ENCODE measurements at regions not wholly inside any gene's neighbourhood (a gene's known extent, or its start where the extent isn't known, plus 50 kb on each side); places are given as distances from the start of the nearest gene placed in this dataset.
"Not testable (repeated sequence)": the region's sequence is repeated elsewhere in the genome, so short reads cannot be mapped to it uniquely, and the experiment has no call there.

DNA sequence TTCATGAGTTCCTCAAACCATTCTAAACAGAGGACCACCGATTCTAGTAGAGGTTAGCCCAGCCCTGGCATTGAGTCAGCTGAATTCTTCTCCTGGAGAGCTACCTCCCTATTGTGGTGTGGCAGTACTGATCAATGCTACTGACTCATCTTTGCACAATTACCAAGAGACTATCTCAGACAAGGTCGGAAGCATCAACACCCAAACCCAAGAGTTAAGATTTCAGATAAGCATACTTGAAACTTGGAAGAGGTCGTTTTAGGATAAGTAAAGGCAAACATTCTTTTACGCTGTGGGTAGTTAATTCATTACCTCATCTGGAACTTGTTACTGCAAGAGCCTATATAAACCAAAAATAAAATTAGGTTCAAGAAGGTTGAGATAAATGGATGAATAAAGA is 154.6 kb upstream of the NRBF2 start:
- H4K20me1 ChIP-seq (ENCODE audit: control insufficient read depth, extremely low read depth, insufficient read depth, low read length): no peaks in the 10 kb centered on the region
- H3K9ac ChIP-seq (ENCODE audit: control insufficient read depth, extremely low read depth, insufficient read depth, low read length): no peak overlapping the region
- no peak for TF ChIP-seq EZH2 (IDR thresholded peaks at IDR 0.05; ENCODE audit: low read length)
- TF ChIP-seq, protein P1, sequence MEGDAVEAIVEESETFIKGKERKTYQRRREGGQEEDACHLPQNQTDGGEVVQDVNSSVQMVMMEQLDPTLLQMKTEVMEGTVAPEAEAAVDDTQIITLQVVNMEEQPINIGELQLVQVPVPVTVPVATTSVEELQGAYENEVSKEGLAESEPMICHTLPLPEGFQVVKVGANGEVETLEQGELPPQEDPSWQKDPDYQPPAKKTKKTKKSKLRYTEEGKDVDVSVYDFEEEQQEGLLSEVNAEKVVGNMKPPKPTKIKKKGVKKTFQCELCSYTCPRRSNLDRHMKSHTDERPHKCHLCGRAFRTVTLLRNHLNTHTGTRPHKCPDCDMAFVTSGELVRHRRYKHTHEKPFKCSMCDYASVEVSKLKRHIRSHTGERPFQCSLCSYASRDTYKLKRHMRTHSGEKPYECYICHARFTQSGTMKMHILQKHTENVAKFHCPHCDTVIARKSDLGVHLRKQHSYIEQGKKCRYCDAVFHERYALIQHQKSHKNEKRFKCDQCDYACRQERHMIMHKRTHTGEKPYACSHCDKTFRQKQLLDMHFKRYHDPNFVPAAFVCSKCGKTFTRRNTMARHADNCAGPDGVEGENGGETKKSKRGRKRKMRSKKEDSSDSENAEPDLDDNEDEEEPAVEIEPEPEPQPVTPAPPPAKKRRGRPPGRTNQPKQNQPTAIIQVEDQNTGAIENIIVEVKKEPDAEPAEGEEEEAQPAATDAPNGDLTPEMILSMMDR (optimal IDR thresholded peaks at IDR 0.05 in 1 of 3, IDR thresholded peaks at IDR 0.05 in 1 of 3, conservative IDR thresholded peaks at IDR 0.05 in 1 of 3; ENCODE audit: extremely low read depth in 1 of 3, insufficient read depth in 2 of 3, low read length in 3 of 3): no peak
- H3K27me3 ChIP-seq (ENCODE audit: control insufficient read depth, extremely low read depth, insufficient read depth, low read length): no peaks in the 10 kb centered on the region
- no peaks in the 10 kb centered on the region for H3K9me3 ChIP-seq (ENCODE audit: control insufficient read depth, low read depth, low read length)
- peak; percentile 88 for FAIRE-seq
- no peak overlapping the region for H3K4me2 ChIP-seq (ENCODE audit: control insufficient read depth, extremely low read depth, insufficient read depth, low read depth, low read length)
- dilution Hi-C loops (cut with MboI; ENCODE audit: extremely low pct_ligation_motif_present, low sequenced_read_pairs): no loop called here
- peaks cover 26% of the 10 kb centered on the region for H3K4me1 ChIP-seq (ENCODE audit: control insufficient read depth, extremely low read depth, insufficient read depth, low read length)
- H3K9me1 ChIP-seq (ENCODE audit: control insufficient read depth, extremely low read depth, insufficient read depth, low read length): no peaks in the 10 kb centered on the region
- H3K79me2 ChIP-seq (ENCODE audit: control insufficient read depth, insufficient read depth, low read length): no peaks in the 10 kb centered on the region
- no peak for DNase-seq (ENCODE audit: low read depth, low spot score)
- H3K4me3 ChIP-seq (ENCODE audit: control insufficient read depth in 2 of 3, extremely low read depth in 1 of 3, insufficient read depth in 2 of 3, low read depth in 1 of 3, low read length in 3 of 3): no peak overlapping the region
- H2AFZ ChIP-seq (ENCODE audit: control insufficient read depth, low read length): no peak overlapping the region
- no peaks in the 10 kb centered on the region for H3K36me3 ChIP-seq (ENCODE audit: control insufficient read depth in 2 of 2, extremely low read depth in 1 of 2, insufficient read depth in 2 of 2, low read length in 2 of 2)
- H3K27ac ChIP-seq (ENCODE audit: control insufficient read depth, insufficient read depth, low read length): no peak overlapping the region

DNA sequence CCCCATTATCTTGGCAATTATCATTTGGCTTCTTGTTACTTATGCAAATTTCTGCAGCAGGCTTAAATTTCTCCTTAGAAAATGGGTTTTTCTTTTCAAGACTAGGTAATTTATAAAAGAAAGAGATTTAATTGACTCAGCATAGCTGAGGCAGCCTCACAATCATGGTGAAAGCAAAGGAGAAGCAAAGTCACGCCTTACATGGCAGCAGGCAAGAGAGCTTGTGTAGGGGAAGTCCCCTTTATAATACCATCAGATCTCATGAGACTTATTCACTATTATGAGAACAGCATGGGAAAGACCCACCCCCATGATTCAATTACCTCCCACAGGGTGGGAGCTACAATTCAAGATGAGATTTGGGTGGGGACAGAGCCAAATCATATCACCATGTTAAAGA is 158.3 kb upstream of the NRBF2 start:
- H4K20me1 ChIP-seq (ENCODE audit: control insufficient read depth, extremely low read depth, insufficient read depth, low read length); H3K9me1 ChIP-seq (ENCODE audit: control insufficient read depth, extremely low read depth, insufficient read depth, low read length); FAIRE-seq; H3K9ac ChIP-seq (ENCODE audit: control insufficient read depth, extremely low read depth, insufficient read depth, low read length); H3K27ac ChIP-seq (ENCODE audit: control insufficient read depth, insufficient read depth, low read length); H3K79me2 ChIP-seq (ENCODE audit: control insufficient read depth, insufficient read depth, low read length); H3K9me3 ChIP-seq (ENCODE audit: control insufficient read depth, low read depth, low read length); H3K4me3 ChIP-seq (ENCODE audit: control insufficient read depth in 2 of 3, extremely low read depth in 1 of 3, insufficient read depth in 2 of 3, low read depth in 1 of 3, low read length in 3 of 3); H3K4me2 ChIP-seq (ENCODE audit: control insufficient read depth, extremely low read depth, insufficient read depth, low read depth, low read length); dilution Hi-C loops (cut with MboI; ENCODE audit: extremely low pct_ligation_motif_present, low sequenced_read_pairs); DNase-seq (ENCODE audit: low read depth, low spot score); H3K36me3 ChIP-seq (ENCODE audit: control insufficient read depth in 2 of 2, extremely low read depth in 1 of 2, insufficient read depth in 2 of 2, low read length in 2 of 2); H2AFZ ChIP-seq (ENCODE audit: control insufficient read depth, low read length); H3K27me3 ChIP-seq (ENCODE audit: control insufficient read depth, extremely low read depth, insufficient read depth, low read length): not testable (repeated sequence)
- H3K4me1 ChIP-seq (ENCODE audit: control insufficient read depth, extremely low read depth, insufficient read depth, low read length): peaks cover 12% of the 10 kb centered on the region

DNA sequence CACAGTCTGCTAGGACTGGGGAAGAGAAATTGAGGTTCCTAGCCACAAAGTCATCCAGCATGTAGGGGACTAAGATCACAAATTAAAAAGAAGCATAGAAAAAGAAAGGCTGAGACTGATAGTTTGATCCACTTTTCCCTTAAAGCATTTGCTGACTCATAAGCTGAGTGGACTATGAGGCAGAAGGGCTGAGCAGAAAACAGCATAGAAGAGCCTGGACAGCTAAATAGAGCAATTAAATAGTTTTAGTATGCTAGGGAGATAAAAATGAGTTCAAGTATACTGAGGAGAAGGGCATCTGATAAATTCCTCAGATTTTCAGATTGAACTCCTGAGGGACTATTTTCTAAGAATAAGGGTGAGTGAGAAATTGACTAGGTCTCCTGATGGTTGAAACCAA is 155.9 kb upstream of the EGR2 start:
- TF ChIP-seq, protein P1 (optimal IDR thresholded peaks at IDR 0.05 in 1 of 3, IDR thresholded peaks at IDR 0.05 in 1 of 3, conservative IDR thresholded peaks at IDR 0.05 in 1 of 3; ENCODE audit: extremely low read depth in 1 of 3, insufficient read depth in 2 of 3, low read length in 3 of 3): no peak
- TF ChIP-seq EZH2 (IDR thresholded peaks at IDR 0.05; ENCODE audit: low read length): no peak
- H3K9me1 ChIP-seq (ENCODE audit: control insufficient read depth, extremely low read depth, insufficient read depth, low read length): no peaks in the 10 kb centered on the region
- H2AFZ ChIP-seq (ENCODE audit: control insufficient read depth, low read length): no peak overlapping the region
- no peaks in the 10 kb centered on the region for H3K36me3 ChIP-seq (ENCODE audit: control insufficient read depth in 2 of 2, extremely low read depth in 1 of 2, insufficient read depth in 2 of 2, low read length in 2 of 2)
- H3K4me3 ChIP-seq (ENCODE audit: control insufficient read depth in 2 of 3, extremely low read depth in 1 of 3, insufficient read depth in 2 of 3, low read depth in 1 of 3, low read length in 3 of 3): no peak overlapping the region
- H3K9ac ChIP-seq (ENCODE audit: control insufficient read depth, extremely low read depth, insufficient read depth, low read length): no peak overlapping the region
- H3K4me2 ChIP-seq (ENCODE audit: control insufficient read depth, extremely low read depth, insufficient read depth, low read depth, low read length): no peak overlapping the region
- H3K27ac ChIP-seq (ENCODE audit: control insufficient read depth, insufficient read depth, low read length): no peak overlapping the region
- no peak for FAIRE-seq
- no peaks in the 10 kb centered on the region for H3K9me3 ChIP-seq (ENCODE audit: control insufficient read depth, low read depth, low read length)
- DNase-seq (ENCODE audit: low read depth, low spot score): no peak
- dilution Hi-C loops (cut with MboI; ENCODE audit: extremely low pct_ligation_motif_present, low sequenced_read_pairs): no loop called here
- H3K27me3 ChIP-seq (ENCODE audit: control insufficient read depth, extremely low read depth, insufficient read depth, low read length): no peaks in the 10 kb centered on the region
- H3K4me1 ChIP-seq (ENCODE audit: control insufficient read depth, extremely low read depth, insufficient read depth, low read length): no peaks in the 10 kb centered on the region
- H4K20me1 ChIP-seq (ENCODE audit: control insufficient read depth, extremely low read depth, insufficient read depth, low read length): no peaks in the 10 kb centered on the region
- H3K79me2 ChIP-seq (ENCODE audit: control insufficient read depth, insufficient read depth, low read length): no peaks in the 10 kb centered on the region

All from keratinocyte (primary cell).